ENCODE measurements at regions not wholly inside any gene's neighbourhood (a gene's known extent, or its start where the extent isn't known, plus 50 kb on each side); places are given as distances from the start of the nearest gene placed in this dataset.

- H3K27ac ChIP-seq: no peak overlapping the region
- TF ChIP-seq CTCF (IDR thresholded peaks at IDR 0.05): no peak
- TF ChIP-seq ZFX (IDR thresholded peaks at IDR 0.05; ENCODE audit: borderline replicate concordance): no peak
These were observed 139.8 kb upstream of the LGR5 start for GRCh38 chr12:71299541-71300376.

GRCh38 chr12:71297930-71298329, 140.1 kb upstream of the TSPAN8 start:
- TF ChIP-seq ZFX (IDR thresholded peaks at IDR 0.05; ENCODE audit: borderline replicate concordance): no peak
- TF ChIP-seq CTCF (IDR thresholded peaks at IDR 0.05): no peak
- no peak overlapping the region for H3K27ac ChIP-seq

- no peak overlapping the region for H3K27ac ChIP-seq
- TF ChIP-seq CTCF (IDR thresholded peaks at IDR 0.05) (no peak), ZFX (IDR thresholded peaks at IDR 0.05; ENCODE audit: borderline replicate concordance) (no peak)
These were observed 138.2 kb upstream of the TSPAN8 start for GRCh38 chr12:71295953-71296352.

GRCh38 chr12:71291746-71292145, 133.9 kb upstream of the TSPAN8 start:
- no peak overlapping the region for H3K27ac ChIP-seq
- TF ChIP-seq ZFX (IDR thresholded peaks at IDR 0.05; ENCODE audit: borderline replicate concordance): no peak
- no peak for TF ChIP-seq CTCF (IDR thresholded peaks at IDR 0.05)

GRCh38 chr12:71283883-71284282, 126.1 kb upstream of the TSPAN8 start:
- H3K27ac ChIP-seq: no peak overlapping the region
- TF ChIP-seq CTCF (IDR thresholded peaks at IDR 0.05): no peak
- no peak for TF ChIP-seq ZFX (IDR thresholded peaks at IDR 0.05; ENCODE audit: borderline replicate concordance)

GRCh38 chr12:71282925-71283324, 125.1 kb upstream of the TSPAN8 start:
- TF ChIP-seq CTCF (IDR thresholded peaks at IDR 0.05) (no peak), ZFX (IDR thresholded peaks at IDR 0.05; ENCODE audit: borderline replicate concordance) (no peak)
- H3K27ac ChIP-seq: no peak overlapping the region

- H3K27ac ChIP-seq: no peak overlapping the region
- TF ChIP-seq ZFX (IDR thresholded peaks at IDR 0.05; ENCODE audit: borderline replicate concordance): no peak
- no peak for TF ChIP-seq CTCF (IDR thresholded peaks at IDR 0.05)
These were observed 124.2 kb upstream of the TSPAN8 start for GRCh38 chr12:71282020-71282419.

All from 22Rv1 (cell line).